Mesothelial cell of epicardium (in vitro differentiated cells): ENCODE measurements at regions not wholly inside any gene's neighbourhood (a gene's known extent, or its start where the extent isn't known, plus 50 kb on each side); places are given as distances from the start of the nearest gene placed in this dataset.

Experiments used
- DNase-seq, 2 experiments: peaks; one replicate each; pipeline ENCODE4 v3.0.0; 2021; ENCODE audit warnings: low spot score in 2 of 2; ENCODE audit not compliant: unreplicated experiment in 2 of 2
- H3K27ac Mint-ChIP-seq: 2 replicates; pipeline ENCODE4 v1.8.0; 2021; ENCODE audit warnings: mixed read lengths
- H3K27me3 Mint-ChIP-seq: 2 replicates; pipeline ENCODE4 v1.8.0; 2021; ENCODE audit warnings: low read depth, mixed read lengths
- H3K36me3 Mint-ChIP-seq: 2 replicates; pipeline ENCODE4 v1.8.0; 2021; ENCODE audit warnings: mixed read lengths
- H3K4me1 Mint-ChIP-seq: 2 replicates; pipeline ENCODE4 v1.8.0; 2021; ENCODE audit warnings: mixed read lengths
- H3K4me3 Mint-ChIP-seq: 2 replicates; pipeline ENCODE4 v1.8.0; 2021; ENCODE audit warnings: mild to moderate bottlenecking, moderate library complexity, mixed read lengths
- H3K9me3 Mint-ChIP-seq: 2 replicates; pipeline ENCODE4 v1.8.0; 2021; ENCODE audit warnings: mixed read lengths
- CTCF ChIP-seq: fragments of 200-600 bp; sonication (generic); IDR thresholded peaks from one replicate; pipeline ENCODE4 v1.5.0; 2021; ENCODE audit warnings: antibody characterized with exemption; ENCODE audit not compliant: unreplicated experiment

DNA sequence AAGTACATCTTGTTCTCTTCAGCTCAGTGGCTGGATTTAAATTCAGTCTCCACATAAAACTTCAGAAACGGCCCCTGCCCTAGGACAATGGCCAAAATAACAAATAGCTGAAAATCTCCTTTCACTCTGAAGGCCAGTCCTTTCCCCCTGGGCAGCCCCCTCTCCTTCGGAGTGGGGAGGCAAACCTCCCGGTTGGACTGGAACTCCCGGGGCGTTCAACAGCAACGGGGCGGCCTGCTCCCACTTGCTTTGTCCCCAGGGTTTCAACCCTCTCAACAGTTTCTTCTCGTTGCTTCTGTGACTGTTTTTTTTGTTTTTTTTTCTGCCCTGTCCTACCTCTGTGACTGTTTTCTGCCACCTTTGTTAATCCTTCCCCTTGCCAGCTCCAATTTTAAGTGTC lies 102.6 kb upstream of the DUSP22 start:
- no peak overlapping the region for H3K27ac Mint-ChIP-seq
- H3K4me1 Mint-ChIP-seq = peaks cover 10% of the 10 kb centered on the region
- peaks cover 4% of the 10 kb centered on the region for H3K27me3 Mint-ChIP-seq
- H3K36me3 Mint-ChIP-seq = no peaks in the 10 kb centered on the region
- no peak for TF ChIP-seq CTCF
- no peak overlapping the region for H3K4me3 Mint-ChIP-seq
- no peaks in the 10 kb centered on the region for H3K9me3 Mint-ChIP-seq
- no peak for DNase-seq

GRCh38 chr6:190596-191395 lies 101.5 kb upstream of the DUSP22 start:
- Mint-ChIP-seq H3K27ac (no peak overlapping the region), H3K4me3 (no peak overlapping the region), H3K36me3 (no peaks in the 10 kb centered on the region), H3K4me1 (peaks cover 10% of the 10 kb centered on the region), H3K27me3 (peaks cover 10% of the 10 kb centered on the region), H3K9me3 (no peaks in the 10 kb centered on the region)
- no peak for TF ChIP-seq CTCF
- DNase-seq = no peak

- no peak for TF ChIP-seq CTCF
- Mint-ChIP-seq H3K4me3 (no peak overlapping the region), H3K27ac (no peak overlapping the region), H3K36me3 (no peaks in the 10 kb centered on the region), H3K27me3 (peaks cover 10% of the 10 kb centered on the region), H3K9me3 (no peaks in the 10 kb centered on the region), H3K4me1 (peaks cover 7% of the 10 kb centered on the region)
- no peak for DNase-seq
Measured at GRCh38 chr6:191487-192312, 100.6 kb upstream of the DUSP22 start.

GRCh38 chr6:192313-192664 lies 100.0 kb upstream of the DUSP22 start:
- H3K27me3 Mint-ChIP-seq = peaks cover 10% of the 10 kb centered on the region
- no peak for TF ChIP-seq CTCF

GRCh38 chr6:193180-193579 lies 99.1 kb upstream of the DUSP22 start:
- TF ChIP-seq CTCF = no peak
- DNase-seq = no peak
- H3K36me3 Mint-ChIP-seq = no peaks in the 10 kb centered on the region
- no peaks in the 10 kb centered on the region for H3K4me1 Mint-ChIP-seq
- H3K4me3 Mint-ChIP-seq = no peak overlapping the region
- H3K27me3 Mint-ChIP-seq = peaks cover 10% of the 10 kb centered on the region
- no peak overlapping the region for H3K27ac Mint-ChIP-seq
- H3K9me3 Mint-ChIP-seq = no peaks in the 10 kb centered on the region

More at GRCh38 chr6:192313-192664, 100.0 kb upstream of the DUSP22 start:
- DNase-seq = no peak
- Mint-ChIP-seq H3K36me3 (no peaks in the 10 kb centered on the region), H3K4me3 (no peak overlapping the region), H3K4me1 (peaks cover under 1% of the 10 kb centered on the region), H3K27ac (no peak overlapping the region), H3K9me3 (no peaks in the 10 kb centered on the region)
